H9 (cell line): ENCODE measurements at regions not wholly inside any gene's neighbourhood (a gene's known extent, or its start where the extent isn't known, plus 50 kb on each side); places are given as distances from the start of the nearest gene placed in this dataset.

Experiments used
- DNase-seq: peaks from one replicate; pipeline ENCODE4 v3.0.0-alpha.2; 2017
- H2AFZ ChIP-seq: one replicate; pipeline ENCODE4 v1.6.1; 2013; ENCODE audit warnings: mild to moderate bottlenecking, low read length, control low read depth, moderate library complexity
- H2AK5ac ChIP-seq: 2 replicates; pipeline ENCODE4 v1.6.1; 2013; ENCODE audit warnings: low read length, control low read depth, mixed read lengths; ENCODE audit not compliant: insufficient read length
- H2BK120ac ChIP-seq: one replicate; pipeline ENCODE4 v1.6.1; 2013; ENCODE audit warnings: low read depth, mild to moderate bottlenecking, low read length, control low read depth, inconsistent platforms; ENCODE audit not compliant: poor library complexity, severe bottlenecking
- H2BK12ac ChIP-seq: 2 replicates; pipeline ENCODE4 v1.6.1; 2013; ENCODE audit warnings: low read length, control low read depth, mixed read lengths, low read depth; ENCODE audit not compliant: insufficient read length
- H2BK15ac ChIP-seq: 2 replicates; pipeline ENCODE4 v1.6.1; 2013; ENCODE audit warnings: low read depth, low read length, control low read depth
- H2BK20ac ChIP-seq: one replicate; pipeline ENCODE4 v1.6.1; 2013; ENCODE audit warnings: low read depth, mild to moderate bottlenecking, low read length, control low read depth, inconsistent platforms; ENCODE audit not compliant: poor library complexity, severe bottlenecking
- H2BK5ac ChIP-seq: 2 replicates; pipeline ENCODE4 v1.6.1; 2013; ENCODE audit warnings: low read length, control low read depth, mixed read lengths; ENCODE audit not compliant: insufficient read length
- H3K14ac ChIP-seq: 2 replicates; pipeline ENCODE4 v1.6.1; 2013; ENCODE audit warnings: low read length, control low read depth; ENCODE audit not compliant: insufficient read depth
- H3K18ac ChIP-seq: 2 replicates; pipeline ENCODE4 v1.6.1; 2013; ENCODE audit warnings: low read depth, mild to moderate bottlenecking, mixed read lengths, low read length, control low read depth; ENCODE audit not compliant: insufficient read length
- H3K23ac ChIP-seq: 2 replicates; pipeline ENCODE4 v1.6.1; 2013; ENCODE audit warnings: low read length, control low read depth, mixed read lengths, low read depth; ENCODE audit not compliant: insufficient read length
- H3K23me2 ChIP-seq: 2 replicates; pipeline ENCODE4 v1.6.1; 2013; ENCODE audit warnings: low read depth, mild to moderate bottlenecking, mixed read lengths, low read length, control low read depth; ENCODE audit not compliant: insufficient read length, poor library complexity, severe bottlenecking
- H3K27ac ChIP-seq: 2 replicates; pipeline ENCODE4 v1.5.1; 2013; ENCODE audit warnings: low read length, control low read depth, mixed read lengths, low read depth; ENCODE audit not compliant: insufficient read length
- H3K27me3 ChIP-seq: 2 replicates; pipeline ENCODE4 v1.6.1; 2013; ENCODE audit warnings: low read length, control low read depth, inconsistent platforms; ENCODE audit not compliant: insufficient read depth
- H3K4ac ChIP-seq: 2 replicates; pipeline ENCODE4 v1.6.1; 2013; ENCODE audit warnings: low read depth, mild to moderate bottlenecking, control low read depth, inconsistent platforms, low read length, moderate library complexity
- H3K4me1 ChIP-seq: 2 replicates; pipeline ENCODE4 v1.6.1; 2013; ENCODE audit warnings: low read length, control low read depth, inconsistent platforms; ENCODE audit not compliant: insufficient read depth
- H3K4me2 ChIP-seq: 2 replicates; pipeline ENCODE4 v1.6.1; 2013; ENCODE audit warnings: low read length, control low read depth, mixed read lengths; ENCODE audit not compliant: insufficient read length, insufficient read depth
- H3K56ac ChIP-seq: 2 replicates; pipeline ENCODE4 v1.6.1; 2013; ENCODE audit warnings: low read depth, mild to moderate bottlenecking, mixed read lengths, low read length, control low read depth; ENCODE audit not compliant: insufficient read length
- H3K79me1 ChIP-seq: 2 replicates; pipeline ENCODE4 v1.6.1; 2013; ENCODE audit warnings: low read depth, mild to moderate bottlenecking, moderate library complexity, low read length, control low read depth, inconsistent platforms; ENCODE audit not compliant: insufficient read depth, poor library complexity, severe bottlenecking
- H3K79me2 ChIP-seq: 2 replicates; pipeline ENCODE4 v1.6.1; 2013; ENCODE audit warnings: low read length, control low read depth, inconsistent platforms; ENCODE audit not compliant: insufficient read depth
- H3K9ac ChIP-seq: 2 replicates; pipeline ENCODE4 v1.6.1; 2013; ENCODE audit warnings: low read length, control low read depth, mixed read lengths; ENCODE audit not compliant: insufficient read length; ENCODE audit errors: extremely low read depth
- H3K9me3 ChIP-seq: one replicate; pipeline ENCODE4 v1.6.1; 2013; ENCODE audit warnings: low read depth, low read length, inconsistent platforms; ENCODE audit not compliant: control insufficient read depth
- H3T11ph ChIP-seq: one replicate; pipeline ENCODE4 v1.6.1; 2013; ENCODE audit warnings: mild to moderate bottlenecking, low read length, control low read depth, inconsistent platforms
- H4K20me1 ChIP-seq: one replicate; pipeline ENCODE4 v1.6.1; 2013; ENCODE audit not compliant: control insufficient read depth, insufficient read length, insufficient read depth
- H4K5ac ChIP-seq: 2 replicates; pipeline ENCODE4 v1.6.1; 2013; ENCODE audit warnings: low read depth, mild to moderate bottlenecking, mixed read lengths, low read length, control low read depth; ENCODE audit not compliant: insufficient read length
- H4K8ac ChIP-seq: replicated peaks from 2 replicates; pipeline ENCODE4 v1.6.1; 2013; ENCODE audit warnings: low read length, control low read depth, mixed read lengths, low read depth; ENCODE audit not compliant: insufficient read length
- H4K91ac ChIP-seq: 2 replicates; pipeline ENCODE4 v1.6.1; 2013; ENCODE audit warnings: low read depth, mild to moderate bottlenecking, moderate library complexity, mixed read lengths, low read length, control low read depth; ENCODE audit not compliant: insufficient read length
- H3K27ac Mint-ChIP-seq, 3 experiments: 2 replicates in 2 of 3; 3 replicates in 1 of 3; pipeline ENCODE4 v1.8.0; 2020 to 2021; ENCODE audit warnings: mixed read lengths in 3 of 3, mild to moderate bottlenecking in 1 of 3, moderate library complexity in 1 of 3
- H3K27me3 Mint-ChIP-seq: 2 replicates; pipeline ENCODE4 v1.8.0; 2021; ENCODE audit warnings: low read depth, mild to moderate bottlenecking, moderate library complexity, mixed read lengths
- H3K36me3 Mint-ChIP-seq, 3 experiments: 2 replicates in 2 of 3; 3 replicates in 1 of 3; pipeline ENCODE4 v1.8.0; 2020 to 2021; ENCODE audit warnings: low read depth in 3 of 3, mixed read lengths in 3 of 3; ENCODE audit not compliant: insufficient read depth in 1 of 3
- H3K4me1 Mint-ChIP-seq, 2 experiments: 2 replicates each; pipeline ENCODE4 v1.8.0; 2020; ENCODE audit warnings: mixed read lengths in 2 of 2
- H3K4me3 Mint-ChIP-seq, 2 experiments: 2 replicates in 1 of 2; 3 replicates in 1 of 2; pipeline ENCODE4 v1.8.0; 2020 to 2021; ENCODE audit warnings: mild to moderate bottlenecking in 2 of 2, mixed read lengths in 2 of 2, moderate library complexity in 1 of 2
- H3K9me3 Mint-ChIP-seq, 2 experiments: 2 replicates in 1 of 2; 3 replicates in 1 of 2; pipeline ENCODE4 v1.8.0; 2020; ENCODE audit warnings: mild to moderate bottlenecking in 2 of 2, mixed read lengths in 2 of 2, moderate library complexity in 1 of 2
- WGBS: extraction: QIAGEN DNeasy Blood & Tissue Kit; methylation state at CpG from one replicate; pipeline ENCODE4 v1.1.7; 2013; ENCODE audit warnings: missing lambda C conversion rate, low lambda C conversion rate, mixed read lengths; ENCODE audit not compliant: insufficient read length; ENCODE audit errors: extremely low coverage; 5-methylcytosine and 5-hydroxymethylcytosine counted together
- TF ChIP-seq, protein P1 (sequence below): fragments of 200-600 bp; sonication (generic); conservative IDR thresholded peaks from 3 replicates; pipeline ENCODE4 v1.8.0; 2021; ENCODE audit warnings: antibody characterized with exemption, mild to moderate bottlenecking

DNA sequence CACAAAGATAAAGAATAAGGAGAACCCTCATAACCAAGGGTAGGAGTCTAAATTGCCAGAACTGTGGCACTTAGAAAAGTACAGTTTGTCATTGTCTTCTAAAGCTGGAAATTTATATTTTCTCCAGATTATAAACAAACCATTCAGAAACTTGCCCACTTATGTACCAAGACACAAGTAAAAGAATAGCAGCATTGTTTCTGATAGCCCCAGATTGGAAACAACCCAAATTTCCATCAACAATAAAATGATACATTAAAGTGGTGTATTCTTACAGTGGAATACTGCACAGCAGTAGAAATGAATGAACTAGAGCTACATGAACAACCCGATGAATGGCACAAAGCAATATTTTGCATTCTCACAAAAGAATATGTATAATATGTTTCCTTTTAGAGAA lies 63.1 kb upstream of the PDHA1 start:
- Histone ChIP-seq H3K14ac (no peak overlapping the region), H3K79me2 (no peaks in the 10 kb centered on the region), H3K9ac (no peak overlapping the region), H2AFZ (no peak overlapping the region), H3K4me1 (no peaks in the 10 kb centered on the region), H3K4ac (no peak overlapping the region), H4K91ac (no peak overlapping the region), H2BK12ac (no peak overlapping the region), H2BK120ac (no peak overlapping the region), H2BK5ac (no peak overlapping the region), H3K27me3 (no peaks in the 10 kb centered on the region), H3K27ac (no peak overlapping the region), H3K79me1 (no peaks in the 10 kb centered on the region), H4K20me1 (no peaks in the 10 kb centered on the region), H3T11ph (no peak overlapping the region), H2BK15ac (no peak overlapping the region), H2AK5ac (no peak overlapping the region), H3K4me2 (no peak overlapping the region), H2BK20ac (no peak overlapping the region), H3K56ac (no peak overlapping the region), H4K8ac (no peak overlapping the region), H3K23ac (no peak overlapping the region), H3K9me3 (peaks cover 15% of the 10 kb centered on the region), H3K18ac (no peak overlapping the region), H3K23me2 (no peaks in the 10 kb centered on the region), H4K5ac (no peak overlapping the region)
- TF ChIP-seq, protein P1, sequence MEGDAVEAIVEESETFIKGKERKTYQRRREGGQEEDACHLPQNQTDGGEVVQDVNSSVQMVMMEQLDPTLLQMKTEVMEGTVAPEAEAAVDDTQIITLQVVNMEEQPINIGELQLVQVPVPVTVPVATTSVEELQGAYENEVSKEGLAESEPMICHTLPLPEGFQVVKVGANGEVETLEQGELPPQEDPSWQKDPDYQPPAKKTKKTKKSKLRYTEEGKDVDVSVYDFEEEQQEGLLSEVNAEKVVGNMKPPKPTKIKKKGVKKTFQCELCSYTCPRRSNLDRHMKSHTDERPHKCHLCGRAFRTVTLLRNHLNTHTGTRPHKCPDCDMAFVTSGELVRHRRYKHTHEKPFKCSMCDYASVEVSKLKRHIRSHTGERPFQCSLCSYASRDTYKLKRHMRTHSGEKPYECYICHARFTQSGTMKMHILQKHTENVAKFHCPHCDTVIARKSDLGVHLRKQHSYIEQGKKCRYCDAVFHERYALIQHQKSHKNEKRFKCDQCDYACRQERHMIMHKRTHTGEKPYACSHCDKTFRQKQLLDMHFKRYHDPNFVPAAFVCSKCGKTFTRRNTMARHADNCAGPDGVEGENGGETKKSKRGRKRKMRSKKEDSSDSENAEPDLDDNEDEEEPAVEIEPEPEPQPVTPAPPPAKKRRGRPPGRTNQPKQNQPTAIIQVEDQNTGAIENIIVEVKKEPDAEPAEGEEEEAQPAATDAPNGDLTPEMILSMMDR, result no peak
- no peak for DNase-seq
- H3K9me3 Mint-ChIP-seq, result peaks cover 55 to 70% of the 10 kb centered on the region in 2 experiments
- no peaks in the 10 kb centered on the region for H3K4me1 Mint-ChIP-seq
- H3K27me3 Mint-ChIP-seq, result no peaks in the 10 kb centered on the region
- H3K36me3 Mint-ChIP-seq, result peaks cover 0 to 13% (median 2%) of the 10 kb centered on the region in 3 experiments; a peak in 4 of 7 replicates
- no CpG with 5 or more reads among the region's 1 CpG for WGBS
- no peak overlapping the region for H3K4me3 Mint-ChIP-seq
- no peak overlapping the region for H3K27ac Mint-ChIP-seq
